HG03558 (cell line): ENCODE measurements at regions not wholly inside any gene's neighbourhood (a gene's known extent, or its start where the extent isn't known, plus 50 kb on each side); places are given as distances from the start of the nearest gene placed in this dataset.

Experiments used
- ATAC-seq: cut with Tn5 transposase; IDR thresholded peaks from one replicate; pipeline ENCODE4 v1.9.1; 2021; ENCODE audit warnings: moderate number of reproducible peaks; ENCODE audit not compliant: unreplicated experiment; ENCODE audit errors: extremely low read depth

DNA sequence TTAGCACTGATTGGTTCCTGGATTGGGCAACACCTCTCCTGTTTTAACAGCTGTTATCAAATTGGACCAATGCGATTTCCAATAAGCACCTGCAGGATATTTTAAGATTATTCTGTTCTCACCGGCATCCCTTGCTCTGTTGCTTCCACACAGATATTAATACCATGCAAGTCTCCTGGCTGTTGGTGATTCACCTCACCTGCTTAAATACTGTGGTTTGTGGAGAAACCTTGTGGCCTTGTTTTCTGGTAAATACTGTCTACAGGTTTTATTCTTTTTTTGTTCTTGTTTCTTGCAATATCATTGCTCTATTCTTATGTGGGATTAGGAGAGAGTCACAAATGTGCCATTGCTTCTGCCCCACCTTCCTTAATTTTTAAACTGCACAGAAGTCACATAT lies 448.1 kb upstream of the NXPH2 start:
- ATAC-seq, result no peak

DNA sequence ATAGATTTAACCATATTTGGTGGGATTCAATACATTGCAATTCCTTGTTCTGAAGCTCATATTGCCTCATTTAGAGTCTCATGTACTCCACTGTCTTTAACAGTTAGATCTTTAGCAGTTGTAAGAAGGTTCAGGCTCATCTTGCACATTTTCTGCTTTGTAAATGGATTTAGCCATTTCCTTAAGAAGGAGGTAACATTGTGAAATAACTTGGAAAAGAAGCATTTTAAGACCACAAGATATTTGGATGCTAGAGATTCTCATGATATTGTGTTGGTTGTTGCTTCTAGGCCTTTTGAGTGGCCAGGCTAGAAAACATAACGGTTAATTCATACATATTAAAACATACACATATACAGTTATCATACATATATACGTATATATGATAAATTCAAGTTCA lies 445.8 kb upstream of the NXPH2 start:
- no peak for ATAC-seq

DNA sequence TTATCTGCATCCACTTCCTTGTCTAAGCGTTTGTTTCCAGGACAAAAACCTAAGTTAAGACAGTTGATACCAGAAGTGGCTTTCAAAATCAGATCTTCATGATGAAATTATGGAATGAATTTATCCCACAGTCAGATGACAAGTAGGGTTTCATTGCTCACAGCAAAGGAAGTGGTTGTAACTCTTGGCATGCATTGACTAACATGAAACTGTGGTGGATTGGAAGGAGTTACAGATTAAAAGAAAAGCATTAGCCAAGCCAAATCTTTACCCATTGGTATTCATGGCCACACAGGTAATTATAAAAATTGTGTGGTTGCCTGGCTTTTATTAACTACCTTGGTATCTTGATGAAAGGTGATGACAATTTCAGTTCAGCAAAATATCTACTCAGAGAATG lies 438.0 kb upstream of the NXPH2 start:
- ATAC-seq, result no peak

DNA sequence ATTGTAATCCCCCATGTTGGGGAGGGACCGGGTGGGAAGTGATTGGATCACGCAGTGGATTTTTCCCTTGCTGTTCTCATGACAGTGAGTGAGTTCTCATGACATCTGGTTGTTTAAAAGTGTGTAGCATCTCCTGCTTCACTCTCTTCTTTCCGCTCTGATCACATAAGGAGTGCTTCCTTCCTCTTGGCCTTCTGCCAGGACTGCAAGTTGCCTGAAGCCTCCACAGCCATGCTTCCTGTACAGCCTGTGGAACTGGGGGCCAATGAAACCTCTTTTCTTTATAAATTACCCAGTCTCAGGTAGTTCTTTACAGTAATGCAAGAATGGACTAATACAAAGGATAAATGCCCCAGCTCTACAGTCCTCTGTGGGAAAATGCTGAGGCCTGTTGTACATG lies 437.5 kb upstream of the NXPH2 start:
- ATAC-seq, result no peak

DNA sequence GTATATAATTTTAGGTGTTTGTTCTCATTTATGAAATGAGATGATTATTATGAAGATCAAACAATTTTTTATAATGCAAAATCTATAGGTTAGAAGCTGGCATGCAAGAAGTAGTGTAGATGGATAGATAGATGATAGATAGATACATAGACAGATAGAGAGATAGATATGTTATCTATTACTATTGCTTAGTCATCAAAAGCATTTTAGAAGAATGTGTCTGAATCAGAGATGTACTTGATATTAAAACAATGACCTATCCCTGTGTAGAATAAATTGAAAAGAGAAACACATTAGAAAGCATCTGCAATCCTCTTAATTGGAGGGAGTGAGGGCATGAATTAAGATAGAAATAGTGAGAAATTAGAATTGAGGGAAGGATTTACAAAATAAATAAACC lies 436.2 kb upstream of the NXPH2 start:
- ATAC-seq, result no peak

DNA sequence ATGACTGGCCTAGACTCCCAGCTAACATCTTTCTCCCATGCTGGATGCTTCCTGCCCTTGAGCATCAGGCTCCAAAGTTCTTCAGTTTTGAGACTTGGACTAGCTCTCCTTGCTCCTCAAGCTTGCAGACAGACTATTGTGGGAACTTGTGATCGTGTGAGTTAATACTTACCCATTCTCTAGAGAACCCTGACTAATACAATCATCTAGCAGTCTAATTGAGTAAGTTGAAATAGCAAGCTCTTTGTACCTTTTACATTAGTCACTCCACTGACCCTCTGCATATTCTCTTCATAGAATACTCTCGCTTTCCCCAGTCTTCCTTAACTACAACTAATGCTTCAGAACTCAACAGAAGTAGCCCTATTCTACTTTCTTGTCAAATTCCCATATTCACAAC lies 434.6 kb upstream of the NXPH2 start:
- ATAC-seq, result no peak

DNA sequence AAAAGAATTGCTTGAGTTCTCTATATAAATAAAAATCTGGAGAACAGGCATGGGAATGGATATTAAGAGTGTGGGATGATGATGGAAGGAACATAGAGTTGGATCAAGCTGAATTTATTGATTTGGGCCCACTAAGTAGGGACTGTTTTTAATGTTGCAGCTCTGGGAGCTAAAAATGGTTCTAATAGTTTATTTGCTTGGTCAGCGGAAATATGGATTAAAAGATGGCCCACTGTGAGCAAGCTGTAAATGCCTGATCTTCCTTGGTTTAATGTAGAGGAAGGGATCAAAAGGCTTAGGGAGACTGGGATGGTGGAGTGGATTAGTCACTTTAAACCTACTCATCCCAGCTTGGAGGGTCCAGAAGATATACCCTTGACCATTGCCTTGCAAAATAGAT lies 429.4 kb upstream of the NXPH2 start:
- ATAC-seq, result no peak

DNA sequence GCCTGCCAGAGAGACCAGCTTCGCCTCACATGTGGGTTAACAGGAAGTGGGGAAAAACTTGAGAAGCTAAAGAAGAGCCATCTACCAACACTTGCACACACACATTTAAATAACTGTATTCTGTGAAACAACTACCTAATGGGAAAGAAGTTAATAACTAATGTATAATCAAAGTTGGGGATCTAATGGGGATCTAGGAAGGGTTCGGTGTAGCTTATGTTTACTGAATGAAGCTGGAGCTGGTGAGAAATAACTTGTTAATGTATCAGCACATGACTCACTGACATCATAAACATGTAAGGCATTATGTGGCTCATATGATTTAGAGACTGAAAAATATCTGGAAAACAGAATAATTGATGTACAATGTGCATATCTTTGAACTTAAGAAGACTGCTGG lies 421.3 kb upstream of the NXPH2 start:
- no peak for ATAC-seq

DNA sequence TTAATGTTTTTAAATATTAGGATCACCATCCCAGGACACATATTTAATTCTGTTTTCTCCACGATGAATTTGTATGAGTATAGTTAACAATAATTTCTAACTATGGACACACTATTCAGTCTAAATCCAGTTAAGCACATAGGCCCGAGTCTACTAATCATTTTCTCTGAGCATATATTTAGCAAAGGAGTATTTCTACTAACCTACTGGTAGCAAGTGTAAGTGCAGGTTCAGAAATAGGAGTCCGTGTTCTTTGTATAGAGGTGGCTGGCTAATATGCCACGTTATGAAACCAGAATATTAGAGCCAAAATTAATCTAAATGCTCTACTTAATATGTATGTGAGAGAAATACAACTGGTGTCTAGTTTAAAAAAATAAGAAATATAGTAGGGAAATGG lies 416.6 kb upstream of the NXPH2 start:
- ATAC-seq, result no peak

DNA sequence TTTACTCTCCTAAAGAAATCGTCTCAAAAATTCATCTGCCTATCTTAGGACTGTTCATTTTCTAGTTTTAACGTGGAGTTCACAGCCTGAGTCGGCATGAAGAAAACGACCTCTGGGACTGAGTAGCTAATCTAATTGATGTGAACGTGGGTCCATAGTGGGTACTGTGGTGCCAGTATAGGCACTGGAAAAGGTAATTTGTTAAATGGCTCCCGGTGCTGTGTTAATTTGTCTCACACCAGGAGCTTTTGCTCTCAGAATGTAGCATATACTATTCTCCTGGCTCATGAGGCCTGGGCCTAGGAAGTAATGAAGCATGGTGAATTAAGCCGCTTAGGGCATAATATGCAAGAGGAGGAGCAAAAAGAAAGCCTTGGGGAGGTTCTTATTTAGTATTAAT lies 414.4 kb upstream of the NXPH2 start:
- ATAC-seq, result no peak

DNA sequence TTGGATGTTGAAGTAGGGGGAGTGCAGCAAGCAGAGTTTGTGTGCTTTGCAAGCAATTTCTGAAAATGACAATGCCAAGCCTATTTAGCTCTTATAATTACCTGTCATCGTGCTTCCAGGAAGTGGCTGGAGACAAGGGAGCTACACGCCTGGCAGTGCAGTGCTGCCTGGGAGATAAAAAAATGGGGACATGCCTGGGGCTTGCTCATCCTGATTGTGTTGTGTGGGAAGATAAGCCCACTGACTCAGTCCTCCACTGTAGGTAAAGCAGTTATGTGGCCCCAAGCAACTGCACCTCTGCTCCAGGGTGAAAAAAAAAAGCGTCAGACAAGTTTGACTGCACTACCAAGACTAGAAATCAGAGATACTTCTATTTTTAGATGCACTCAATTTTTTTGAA lies 396.9 kb upstream of the NXPH2 start:
- no peak for ATAC-seq

DNA sequence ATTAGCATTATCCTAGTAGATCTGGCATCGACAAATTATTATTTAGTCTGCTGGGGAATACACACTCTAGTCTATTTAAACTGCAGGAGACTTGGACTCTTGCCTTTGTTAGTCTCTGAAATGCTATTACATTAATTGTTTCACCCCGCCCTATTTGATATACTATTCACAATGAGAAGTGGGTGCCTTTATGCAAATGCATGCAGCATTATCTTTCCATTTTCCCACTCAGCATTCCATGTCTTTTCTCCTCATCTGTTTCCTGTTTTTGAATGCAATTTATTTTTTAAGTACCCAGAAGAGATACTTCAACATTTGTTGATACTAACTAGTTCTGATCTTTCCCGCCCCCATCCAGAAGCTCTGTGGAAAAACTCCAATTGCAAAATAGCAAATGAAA lies 395.3 kb upstream of the NXPH2 start:
- no peak for ATAC-seq

DNA sequence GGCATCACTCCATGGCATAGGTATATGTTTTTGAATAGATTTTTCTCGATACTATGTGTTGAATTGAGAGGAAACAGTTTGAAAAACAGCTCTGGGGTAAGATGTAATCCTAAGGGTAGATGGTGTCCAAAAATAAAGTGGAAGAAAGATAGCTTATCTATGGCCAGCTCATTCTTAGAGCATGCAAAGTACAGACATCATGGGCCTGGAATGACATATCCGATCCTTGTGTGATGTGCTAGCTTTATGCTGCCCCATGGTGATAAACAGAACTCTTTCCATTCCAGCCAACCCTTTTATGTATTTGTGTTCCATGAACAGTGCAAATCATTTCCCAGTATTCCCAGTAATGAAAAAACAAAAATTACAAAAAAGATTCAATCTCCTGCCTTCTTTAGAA lies 390.2 kb upstream of the NXPH2 start:
- no peak for ATAC-seq

DNA sequence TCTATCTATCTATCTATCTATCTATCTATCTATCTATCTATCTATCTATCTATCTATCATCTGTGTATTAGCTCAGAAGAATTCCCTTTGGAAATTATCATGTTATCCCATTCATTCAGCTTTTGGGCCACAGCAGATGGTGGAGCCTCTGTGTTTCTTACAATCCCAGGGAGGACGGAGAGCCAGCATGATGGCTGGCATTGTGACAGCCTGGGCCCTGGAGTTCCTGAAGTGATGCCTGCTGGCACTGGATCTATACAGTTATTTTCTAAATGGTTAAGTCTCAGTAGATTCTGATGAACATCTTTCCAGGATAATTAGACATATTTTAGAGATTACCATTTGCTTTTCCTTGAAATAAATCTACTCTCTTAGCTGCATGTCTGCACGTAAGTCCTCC lies 385.4 kb upstream of the NXPH2 start:
- no peak for ATAC-seq

DNA sequence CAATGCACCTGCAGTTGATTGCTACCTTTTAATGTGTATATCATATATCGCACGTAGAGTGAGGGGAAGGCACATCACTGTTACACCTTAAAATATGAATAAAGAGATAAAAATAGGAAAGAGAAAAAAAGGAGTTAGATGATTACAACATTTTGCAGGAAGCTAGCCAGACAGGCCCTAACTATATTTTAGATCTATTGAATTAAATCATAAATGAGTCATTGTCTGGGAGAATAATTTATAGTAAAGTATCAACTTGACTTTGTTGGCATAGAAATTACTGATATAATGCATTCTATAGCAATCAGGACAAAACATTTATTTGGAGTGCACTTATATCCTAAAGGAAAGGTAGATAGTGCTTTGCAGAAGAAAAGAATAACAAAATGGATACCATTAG lies 384.9 kb upstream of the NXPH2 start:
- no peak for ATAC-seq

DNA sequence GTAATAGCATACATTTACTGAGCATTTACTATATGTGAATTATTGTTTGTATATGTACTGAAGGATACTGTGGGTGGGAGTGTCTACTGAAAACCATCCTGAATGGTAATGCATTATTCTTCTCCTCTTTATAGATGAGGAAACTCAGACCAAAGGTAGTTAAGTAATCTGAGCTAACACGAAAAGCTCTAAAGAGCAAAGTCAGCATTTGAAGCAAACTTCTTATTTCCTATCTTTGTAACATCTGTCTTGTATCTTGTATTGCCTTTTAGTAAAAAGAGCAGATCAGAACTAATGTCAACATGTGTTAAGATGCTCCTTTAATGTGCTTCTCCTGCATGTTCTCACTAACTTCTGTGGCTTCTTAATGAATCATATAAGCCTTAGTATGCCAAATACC lies 382.8 kb upstream of the NXPH2 start:
- no peak for ATAC-seq

DNA sequence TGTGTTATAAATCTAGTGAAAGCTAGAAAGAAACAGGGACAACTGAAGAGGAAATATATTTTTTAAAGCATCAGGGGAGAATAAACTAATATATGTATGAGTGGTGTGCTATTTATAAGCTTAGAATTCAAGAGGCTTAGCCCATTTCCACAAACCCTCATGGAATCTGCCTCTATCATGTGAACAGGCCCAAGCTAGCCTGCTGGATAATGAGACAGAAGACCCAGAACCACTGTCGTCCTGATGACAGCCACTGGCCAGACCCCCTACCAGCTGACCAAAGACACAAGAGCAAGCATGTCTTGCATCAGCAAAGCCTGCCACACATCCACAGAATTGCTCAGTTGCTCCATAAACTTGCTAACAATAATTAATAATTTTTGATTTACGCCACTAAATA lies 382.3 kb upstream of the NXPH2 start:
- no peak for ATAC-seq

DNA sequence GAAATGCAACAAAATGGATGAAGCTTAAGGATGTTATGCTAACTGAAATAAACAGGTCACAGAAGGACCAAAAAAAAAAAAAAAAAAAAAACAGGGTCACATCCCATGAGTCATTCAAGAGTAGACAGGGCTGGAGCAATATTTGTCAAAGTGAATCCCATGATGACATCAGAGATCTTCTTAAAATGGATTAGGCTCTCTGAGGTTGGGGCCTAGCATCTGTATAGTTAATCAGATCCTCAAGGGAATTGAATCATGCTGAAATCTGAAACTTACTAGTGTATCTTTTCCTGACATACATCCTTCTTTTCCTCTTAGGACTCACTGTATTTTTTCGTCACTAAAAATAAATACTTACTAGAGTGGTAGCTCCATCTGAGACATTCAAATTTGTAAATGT lies 380.6 kb upstream of the NXPH2 start:
- ATAC-seq, result no peak

DNA sequence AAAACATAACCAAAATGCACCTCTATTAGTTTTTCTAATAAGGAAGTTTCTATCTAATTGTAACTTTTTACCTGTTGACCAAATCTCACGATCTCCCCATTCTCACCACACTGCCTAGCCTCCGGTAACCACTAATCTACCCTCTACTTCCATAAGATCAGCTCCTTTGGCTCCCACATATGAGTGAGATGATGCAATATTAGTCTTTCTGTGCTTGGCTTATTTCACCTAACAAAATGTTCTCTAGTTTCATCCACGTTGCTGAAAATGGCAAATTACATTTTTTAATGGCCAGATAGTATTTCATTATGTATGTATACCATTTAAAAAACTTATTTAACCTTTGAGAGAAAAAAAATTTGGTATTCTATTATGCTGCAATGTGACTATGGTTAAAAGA lies 379.0 kb upstream of the NXPH2 start:
- no peak for ATAC-seq

DNA sequence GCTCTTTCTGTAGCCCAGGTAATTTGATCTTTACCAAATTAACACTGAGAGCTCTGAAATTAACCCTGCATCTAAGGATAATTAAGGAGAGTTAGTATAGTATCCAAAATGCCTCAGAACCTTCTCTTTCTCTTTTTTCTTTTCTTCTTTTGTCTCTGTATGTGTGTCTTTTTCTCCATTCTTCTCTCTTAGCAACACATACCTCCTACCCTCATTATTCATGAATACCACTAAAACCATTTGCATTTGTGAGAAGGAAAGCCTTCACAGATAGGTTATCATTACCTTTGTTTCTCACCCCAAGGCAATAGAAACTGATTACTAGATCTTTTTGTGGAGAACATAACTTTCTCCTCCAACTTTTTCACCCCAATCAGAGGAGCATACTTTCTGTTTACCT lies 376.5 kb upstream of the NXPH2 start:
- ATAC-seq, result no peak

DNA sequence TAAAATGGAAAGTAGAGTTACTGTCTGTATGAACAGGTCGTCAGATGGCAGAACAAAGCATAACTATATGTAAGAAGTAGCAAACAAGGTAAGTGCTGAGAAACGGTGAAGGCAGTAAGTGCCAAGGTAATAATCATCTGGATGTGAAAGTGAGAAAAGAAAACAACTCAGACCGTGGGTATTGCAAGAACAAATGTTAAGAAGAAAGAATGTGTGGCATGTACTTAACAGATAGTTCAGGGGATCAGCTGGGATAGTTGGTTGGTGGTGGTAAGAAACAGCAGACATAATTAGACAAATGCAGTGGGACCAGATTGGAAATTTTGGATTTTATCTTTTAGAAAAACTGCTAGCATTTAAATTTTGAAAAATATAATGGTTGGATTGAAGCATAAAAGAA lies 375.8 kb upstream of the NXPH2 start:
- no peak for ATAC-seq

DNA sequence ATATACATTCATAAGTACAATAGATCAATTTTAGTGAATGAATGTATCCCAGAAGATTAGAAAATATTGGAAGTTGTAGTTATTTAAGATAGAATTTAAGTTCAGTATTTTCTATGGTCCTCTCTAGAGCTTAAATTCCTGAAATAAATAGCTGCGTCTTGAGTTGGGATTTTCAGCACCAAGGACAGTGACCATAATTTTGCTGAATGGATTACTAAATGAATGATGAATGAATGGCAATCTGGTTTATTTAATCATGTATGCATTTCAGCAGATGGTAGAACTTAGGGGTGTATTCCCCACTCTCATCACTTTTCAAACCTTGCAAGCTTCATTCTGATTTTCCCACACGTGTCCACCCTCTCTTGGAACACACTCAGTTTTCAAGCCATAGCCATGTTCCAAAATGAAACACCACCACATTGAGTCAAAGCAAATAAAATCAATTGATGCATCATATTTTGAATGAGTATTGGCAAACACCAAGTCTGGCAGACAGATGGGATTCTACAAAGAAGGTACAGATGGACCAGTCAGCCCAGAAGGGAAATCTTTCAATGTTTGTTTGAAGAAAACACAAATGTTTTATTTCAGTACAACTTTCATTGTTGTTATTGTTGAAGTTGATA lies 362.2 kb upstream of the NXPH2 start:
- no peak for ATAC-seq

DNA sequence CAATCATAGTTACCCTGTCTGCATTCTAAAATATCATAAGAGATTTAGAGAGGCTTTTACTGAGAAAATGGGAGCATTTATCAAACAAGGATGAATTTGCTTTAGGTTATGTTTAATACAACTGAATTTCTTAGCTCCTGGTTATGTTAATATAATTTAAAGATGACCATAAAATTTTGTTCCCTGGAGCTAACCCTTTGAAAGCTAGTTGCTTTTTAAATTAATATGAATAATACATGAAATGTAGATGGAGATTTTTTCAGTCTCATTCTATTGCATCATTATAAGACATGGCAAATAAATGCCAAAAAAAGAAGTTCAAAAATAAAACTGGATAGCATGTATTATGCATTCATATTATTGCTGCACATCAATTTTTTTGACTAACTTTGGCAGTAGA lies 344.1 kb upstream of the NXPH2 start:
- ATAC-seq, result no peak
